Stimulated activated memory B cell treated with anti-CD40 and anti-IgM and Interleukin-4, amounts not matched to agents 10 μg/mL and 1 μg/mL and 100 μg/mL, for 72 hours (primary cell): ENCODE measurements at regions not wholly inside any gene's neighbourhood (a gene's known extent, or its start where the extent isn't known, plus 50 kb on each side); places are given as distances from the start of the nearest gene placed in this dataset.
"Not testable (repeated sequence)": the region's sequence is repeated elsewhere in the genome, so short reads cannot be mapped to it uniquely, and the experiment has no call there.

Experiments
- ATAC-seq: fragments of 150-1000 bp; cut with Tn5 transposase; 2 replicates; pipeline ENCODE4 v1.10.0; 2021
- H3K27ac Mint-ChIP-seq: one replicate; pipeline ENCODE4 v1.8.0; 2022; ENCODE audit warnings: mild to moderate bottlenecking, mixed read lengths
- H3K27me3 Mint-ChIP-seq: one replicate; pipeline ENCODE4 v1.8.0; 2022; ENCODE audit warnings: mixed read lengths
- H3K36me3 Mint-ChIP-seq: one replicate; pipeline ENCODE4 v1.8.0; 2022; ENCODE audit warnings: mixed read lengths
- H3K4me1 Mint-ChIP-seq: one replicate; pipeline ENCODE4 v1.8.0; 2022; ENCODE audit warnings: mixed read lengths
- H3K4me3 Mint-ChIP-seq: one replicate; pipeline ENCODE4 v1.8.0; 2022; ENCODE audit warnings: mild to moderate bottlenecking, moderate library complexity, mixed read lengths
- H3K9me3 Mint-ChIP-seq: one replicate; pipeline ENCODE4 v1.8.0; 2022; ENCODE audit warnings: mixed read lengths

DNA sequence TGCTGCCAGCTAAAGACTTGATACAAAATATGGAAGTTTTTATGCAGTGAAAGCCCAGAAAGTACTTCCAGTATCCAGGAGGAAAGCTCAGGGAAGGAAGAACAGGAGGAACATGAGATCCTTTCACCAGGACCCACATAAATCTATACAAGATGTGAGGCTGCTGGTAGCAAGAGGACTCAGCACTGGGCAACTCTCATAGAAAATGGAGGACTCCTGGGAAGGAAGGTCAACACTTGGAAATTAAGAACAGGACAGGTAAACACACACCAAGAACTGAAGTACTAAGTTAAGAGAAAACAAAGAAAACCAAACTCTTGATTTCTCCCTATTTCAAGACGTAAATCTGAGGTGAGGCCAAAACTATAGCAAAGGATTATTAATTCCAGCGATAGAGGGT is 220.5 kb upstream of the HSF2 start:
- H3K4me3 Mint-ChIP-seq: no peak overlapping the region

DNA sequence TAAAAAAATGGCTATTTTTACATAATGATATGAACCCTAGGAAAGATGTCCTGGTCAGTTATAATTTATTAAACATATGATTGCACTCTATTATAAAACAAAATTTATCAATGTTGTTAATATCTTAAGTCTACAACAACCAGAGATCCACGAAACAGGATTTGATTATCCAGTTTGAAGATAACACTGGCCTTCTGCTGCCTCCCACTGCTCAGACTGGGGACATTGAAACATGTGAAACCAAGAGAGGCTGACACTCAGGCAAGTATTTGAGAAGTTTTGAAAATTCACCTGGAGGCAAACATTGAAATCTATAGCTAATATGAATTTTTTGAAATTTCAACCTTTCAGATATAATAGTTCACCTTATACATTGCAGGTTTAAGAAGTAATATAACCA is 219.3 kb upstream of the HSF2 start:
- Mint-ChIP-seq H3K36me3 (no peaks in the 10 kb centered on the region), H3K9me3 (no peaks in the 10 kb centered on the region), H3K27me3 (no peaks in the 10 kb centered on the region), H3K4me1 (no peaks in the 10 kb centered on the region), H3K27ac (no peak overlapping the region), H3K4me3 (no peak overlapping the region)
- no peak for ATAC-seq

More for the DNA sequence above, 220.5 kb upstream of the HSF2 start:
- no peaks in the 10 kb centered on the region for H3K4me1 Mint-ChIP-seq
- no peaks in the 10 kb centered on the region for H3K9me3 Mint-ChIP-seq
- no peak for ATAC-seq
- H3K36me3 Mint-ChIP-seq: no peaks in the 10 kb centered on the region
- no peaks in the 10 kb centered on the region for H3K27me3 Mint-ChIP-seq
- H3K27ac Mint-ChIP-seq: no peak overlapping the region

- H3K27ac Mint-ChIP-seq: no peak overlapping the region
- H3K9me3 Mint-ChIP-seq: no peaks in the 10 kb centered on the region
These were observed 217.4 kb upstream of the HSF2 start for GRCh38 chr6:122182061-122182460.

DNA sequence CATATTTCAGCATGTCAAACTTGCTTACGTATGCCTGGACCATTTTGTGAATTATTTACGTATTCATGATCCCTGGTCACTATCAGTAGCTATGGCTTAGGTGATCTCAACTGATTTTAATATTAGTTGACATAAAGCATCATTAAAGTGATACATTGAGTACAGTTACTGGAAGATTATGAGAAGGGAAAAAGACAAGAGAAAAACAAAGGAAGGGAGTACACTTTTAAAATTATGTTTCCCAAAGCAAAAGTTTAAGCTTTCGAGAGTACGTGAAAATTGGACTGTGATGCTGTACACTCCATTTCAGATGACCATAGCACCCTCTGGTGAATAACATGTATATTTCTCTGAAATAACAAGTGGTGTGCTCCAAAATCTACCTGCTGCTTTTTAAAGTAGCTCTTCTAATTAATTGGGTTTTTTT is 215.0 kb upstream of the HSF2 start:
- Mint-ChIP-seq H3K9me3 (no peaks in the 10 kb centered on the region), H3K4me3 (no peak overlapping the region), H3K36me3 (no peaks in the 10 kb centered on the region), H3K27me3 (no peaks in the 10 kb centered on the region), H3K27ac (no peak overlapping the region), H3K4me1 (no peaks in the 10 kb centered on the region)
- ATAC-seq: no peak

More at GRCh38 chr6:122182061-122182460, 217.4 kb upstream of the HSF2 start:
- ATAC-seq: no peak
- Mint-ChIP-seq H3K4me1 (no peaks in the 10 kb centered on the region), H3K4me3 (no peak overlapping the region), H3K36me3 (no peaks in the 10 kb centered on the region), H3K27me3 (no peaks in the 10 kb centered on the region)

DNA sequence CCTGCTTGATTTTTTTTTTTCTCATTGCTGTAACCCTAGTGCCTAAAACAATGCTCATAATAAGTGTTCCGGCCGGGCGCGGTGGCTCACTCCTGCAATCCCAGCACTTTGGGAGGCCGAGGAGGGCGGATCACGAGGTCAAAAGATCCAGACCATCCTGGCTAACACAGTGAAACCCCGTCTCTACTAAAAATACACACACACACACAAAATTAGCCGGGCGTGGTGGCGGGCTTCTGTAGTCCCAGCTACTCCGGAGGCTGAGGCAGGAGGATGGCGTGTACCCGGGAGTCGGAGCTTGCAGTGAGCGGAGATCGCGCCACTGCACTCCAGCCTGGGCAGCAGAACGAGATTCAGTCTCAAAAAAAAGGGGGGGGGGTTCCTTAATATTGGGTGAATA is 214.0 kb upstream of the HSF2 start:
- H3K4me3 Mint-ChIP-seq, ATAC-seq, H3K36me3 Mint-ChIP-seq, H3K27ac Mint-ChIP-seq, H3K27me3 Mint-ChIP-seq, H3K9me3 Mint-ChIP-seq, H3K4me1 Mint-ChIP-seq: not testable (repeated sequence)

DNA sequence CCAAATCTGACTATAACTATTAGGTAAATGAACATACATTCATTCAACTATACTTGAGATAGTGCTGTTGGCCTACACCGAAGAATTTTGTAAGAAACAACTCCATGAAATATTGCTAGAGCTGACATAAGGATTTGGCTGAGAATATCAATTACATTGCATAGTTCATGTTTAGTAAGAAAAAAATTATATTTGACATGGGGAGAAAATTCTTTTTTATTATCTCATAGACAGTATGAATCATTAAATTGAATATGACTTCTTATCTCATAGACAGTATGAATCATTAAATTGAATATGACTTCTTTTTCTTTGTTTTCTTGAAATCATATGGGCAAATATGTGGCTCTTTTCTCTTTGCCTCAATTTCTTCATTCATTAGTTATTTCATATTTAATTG is 212.3 kb upstream of the HSF2 start:
- H3K27ac Mint-ChIP-seq: no peak overlapping the region
- no peak for ATAC-seq
- H3K36me3 Mint-ChIP-seq: no peaks in the 10 kb centered on the region
- H3K27me3 Mint-ChIP-seq: no peaks in the 10 kb centered on the region
- no peaks in the 10 kb centered on the region for H3K9me3 Mint-ChIP-seq
- no peak overlapping the region for H3K4me3 Mint-ChIP-seq
- H3K4me1 Mint-ChIP-seq: no peaks in the 10 kb centered on the region

DNA sequence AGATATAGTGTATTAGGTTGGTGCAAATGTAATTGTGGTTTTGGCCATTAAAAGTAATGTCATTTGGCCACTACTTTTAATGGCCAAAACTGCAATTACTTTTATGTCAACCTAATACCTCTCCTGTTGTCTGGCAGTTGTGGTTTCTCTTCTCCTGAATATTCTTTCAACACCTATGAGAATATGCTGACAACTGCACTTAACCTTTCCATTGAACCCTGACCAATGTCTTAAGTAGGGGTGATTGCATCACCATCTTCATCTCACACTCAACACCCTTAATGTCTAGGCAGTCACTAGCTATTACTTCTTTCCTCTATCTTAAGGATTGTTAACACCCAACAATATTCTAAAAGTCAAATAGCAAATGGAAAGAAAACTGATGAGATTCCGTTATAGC is 200.5 kb upstream of the HSF2 start:
- Mint-ChIP-seq H3K27ac (no peak overlapping the region), H3K36me3 (no peaks in the 10 kb centered on the region), H3K4me1 (no peaks in the 10 kb centered on the region), H3K9me3 (peaks cover 5% of the 10 kb centered on the region), H3K4me3 (no peak overlapping the region), H3K27me3 (no peaks in the 10 kb centered on the region)
- no peak for ATAC-seq

GRCh38 chr6:122200440-122200839 is 199.0 kb upstream of the HSF2 start:
- Mint-ChIP-seq H3K27me3 (no peaks in the 10 kb centered on the region), H3K4me3 (no peak overlapping the region), H3K4me1 (no peaks in the 10 kb centered on the region), H3K27ac (no peak overlapping the region), H3K9me3 (peaks cover 13% of the 10 kb centered on the region), H3K36me3 (no peaks in the 10 kb centered on the region)
- ATAC-seq: no peak

- H3K4me1 Mint-ChIP-seq: no peaks in the 10 kb centered on the region
- H3K27ac Mint-ChIP-seq: no peak overlapping the region
- H3K27me3 Mint-ChIP-seq: no peaks in the 10 kb centered on the region
- no peaks in the 10 kb centered on the region for H3K36me3 Mint-ChIP-seq
- ATAC-seq: no peak
- H3K4me3 Mint-ChIP-seq: no peak overlapping the region
- H3K9me3 Mint-ChIP-seq: peaks cover 13% of the 10 kb centered on the region
These were observed 196.8 kb upstream of the HSF2 start for GRCh38 chr6:122202576-122203137.

DNA sequence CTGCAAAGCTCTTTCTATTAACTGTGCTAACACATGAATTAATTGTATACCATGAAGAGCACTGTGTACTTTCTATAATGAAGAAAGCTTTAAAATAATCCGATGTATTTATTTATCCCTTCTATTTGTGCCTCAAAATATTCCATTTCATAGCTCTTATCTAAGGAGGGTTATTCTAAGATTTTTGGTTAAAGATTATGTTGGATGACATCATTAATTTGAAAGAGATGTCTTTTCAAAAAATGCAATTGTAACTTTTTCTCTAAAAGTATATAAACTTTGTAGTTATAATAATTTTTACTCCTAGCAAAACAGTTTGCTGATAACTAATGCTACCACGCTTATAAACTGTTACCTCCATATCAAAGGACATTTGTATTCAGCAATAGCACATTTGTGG is 192.4 kb upstream of the HSF2 start:
- H3K9me3 Mint-ChIP-seq: peaks cover 13% of the 10 kb centered on the region
- no peaks in the 10 kb centered on the region for H3K4me1 Mint-ChIP-seq
- no peaks in the 10 kb centered on the region for H3K27me3 Mint-ChIP-seq
- H3K36me3 Mint-ChIP-seq: no peaks in the 10 kb centered on the region
- H3K4me3 Mint-ChIP-seq: no peak overlapping the region
- ATAC-seq: no peak
- no peak overlapping the region for H3K27ac Mint-ChIP-seq

DNA sequence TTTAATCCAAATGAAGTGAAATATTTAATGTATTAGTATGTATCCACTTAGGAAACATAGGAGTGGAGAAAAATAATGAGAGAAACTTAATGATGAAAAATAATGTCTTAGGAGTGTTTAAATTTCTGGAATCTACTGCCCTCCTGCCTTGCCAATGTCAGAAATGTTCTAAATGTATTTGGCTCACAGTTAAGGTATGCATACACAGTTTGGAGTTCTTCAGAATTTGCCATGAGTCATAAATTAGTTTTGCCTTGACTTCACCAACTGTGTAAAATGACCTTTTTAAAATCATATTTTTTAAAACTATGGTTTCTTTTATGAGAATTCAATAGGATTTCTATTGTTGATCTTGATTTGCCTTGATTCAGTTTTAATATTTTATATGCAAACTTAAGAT is 191.7 kb upstream of the HSF2 start:
- no peak for ATAC-seq
- Mint-ChIP-seq H3K27me3 (no peaks in the 10 kb centered on the region), H3K9me3 (peaks cover 13% of the 10 kb centered on the region), H3K4me1 (no peaks in the 10 kb centered on the region), H3K27ac (no peak overlapping the region), H3K36me3 (no peaks in the 10 kb centered on the region), H3K4me3 (no peak overlapping the region)

DNA sequence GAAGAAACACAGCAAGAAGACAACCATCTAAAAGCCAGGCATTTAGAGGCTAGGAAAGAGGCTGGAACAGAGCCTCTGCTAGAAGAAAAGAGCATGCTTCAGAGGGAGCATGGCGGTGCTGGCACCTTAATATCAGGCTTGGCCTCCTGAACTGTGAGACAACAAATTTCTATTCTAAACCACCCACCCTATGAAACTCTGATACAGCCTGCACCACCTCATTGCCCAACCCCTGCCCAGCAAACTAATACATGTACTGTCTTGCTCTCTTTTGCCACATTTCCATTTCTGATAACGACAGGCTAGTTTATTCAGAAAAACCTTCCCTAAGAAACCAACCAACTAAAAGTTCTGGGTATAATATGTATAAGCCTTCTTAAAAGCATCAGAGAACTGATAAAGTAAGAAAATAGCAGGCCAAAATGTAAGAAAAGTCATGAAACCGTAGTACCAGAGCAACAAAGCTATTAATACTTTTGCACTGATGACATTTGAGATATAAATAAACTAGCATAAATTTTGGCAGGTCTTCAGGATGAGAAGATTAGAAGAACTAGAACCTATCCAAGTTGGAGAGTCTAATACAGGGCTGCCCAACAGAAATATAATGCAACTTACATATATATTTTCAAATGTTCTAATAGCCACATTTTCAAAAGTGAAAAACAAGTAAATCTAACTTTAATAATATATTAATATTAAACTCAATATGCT is 184.7 kb upstream of the HSF2 start:
- no peaks in the 10 kb centered on the region for H3K27me3 Mint-ChIP-seq

GRCh38 chr6:122220254-122220653 is 179.2 kb upstream of the HSF2 start:
- Mint-ChIP-seq H3K9me3 (no peaks in the 10 kb centered on the region), H3K36me3 (no peaks in the 10 kb centered on the region)

More for the DNA sequence above, 184.7 kb upstream of the HSF2 start:
- ATAC-seq: no peak
- Mint-ChIP-seq H3K27ac (no peak overlapping the region), H3K9me3 (no peaks in the 10 kb centered on the region), H3K4me3 (no peak overlapping the region), H3K4me1 (no peaks in the 10 kb centered on the region), H3K36me3 (no peaks in the 10 kb centered on the region)

GRCh38 chr6:122222761-122223160 is 176.7 kb upstream of the HSF2 start:
- Mint-ChIP-seq H3K27ac (no peak overlapping the region), H3K36me3 (no peaks in the 10 kb centered on the region), H3K4me1 (no peaks in the 10 kb centered on the region), H3K9me3 (no peaks in the 10 kb centered on the region), H3K4me3 (no peak overlapping the region), H3K27me3 (no peaks in the 10 kb centered on the region)
- no peak for ATAC-seq

More at GRCh38 chr6:122220254-122220653, 179.2 kb upstream of the HSF2 start:
- no peaks in the 10 kb centered on the region for H3K4me1 Mint-ChIP-seq
- no peaks in the 10 kb centered on the region for H3K27me3 Mint-ChIP-seq
- no peak for ATAC-seq
- no peak overlapping the region for H3K27ac Mint-ChIP-seq
- H3K4me3 Mint-ChIP-seq: no peak overlapping the region

GRCh38 chr6:122223251-122223650 is 176.2 kb upstream of the HSF2 start:
- Mint-ChIP-seq H3K27me3 (no peaks in the 10 kb centered on the region), H3K9me3 (no peaks in the 10 kb centered on the region), H3K4me3 (no peak overlapping the region), H3K27ac (no peak overlapping the region), H3K36me3 (no peaks in the 10 kb centered on the region), H3K4me1 (no peaks in the 10 kb centered on the region)
- no peak for ATAC-seq

DNA sequence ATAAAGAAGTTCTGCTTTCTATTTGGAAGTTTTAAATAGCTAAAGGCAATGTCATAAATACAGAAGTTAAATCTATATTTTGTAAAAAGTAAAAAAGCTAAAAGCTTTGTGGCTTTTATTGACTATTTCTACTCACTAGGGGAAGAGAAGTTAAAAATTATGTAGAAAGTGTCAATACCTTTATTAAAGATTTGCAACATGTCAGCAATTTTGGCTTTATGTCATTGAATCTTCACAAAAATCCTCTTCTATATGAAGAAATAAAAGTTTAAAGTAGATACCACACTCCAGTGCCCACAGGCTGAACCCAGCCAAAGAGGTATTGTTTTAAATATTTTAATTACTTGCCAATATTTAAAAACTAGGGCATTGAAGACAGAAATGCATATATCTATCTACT is 160.6 kb upstream of the HSF2 start:
- Mint-ChIP-seq H3K9me3 (peaks cover 6% of the 10 kb centered on the region), H3K4me1 (no peaks in the 10 kb centered on the region), H3K27ac (no peak overlapping the region), H3K36me3 (peaks cover 5% of the 10 kb centered on the region), H3K4me3 (no peak overlapping the region), H3K27me3 (no peaks in the 10 kb centered on the region)
- no peak for ATAC-seq
